ENCODE measurements at regions not wholly inside any gene's neighbourhood (a gene's known extent, or its start where the extent isn't known, plus 50 kb on each side); places are given as distances from the start of the nearest gene placed in this dataset.
"Not testable (repeated sequence)": the region's sequence is repeated elsewhere in the genome, so short reads cannot be mapped to it uniquely, and the experiment has no call there.

- no peak for DNase-seq (ENCODE audit: low read depth in 2 of 2)
These were observed 67.2 kb upstream of the ZNF527 start for GRCh38 chr19:37303591-37304171.

GRCh38 chr19:37304190-37304883 lies 66.6 kb upstream of the ZNF527 start:
- no peak for DNase-seq (ENCODE audit: low read depth in 2 of 2)

GRCh38 chr19:37304884-37305255 lies 66.0 kb upstream of the ZNF527 start:
- no peak for DNase-seq (ENCODE audit: low read depth in 2 of 2)

- DNase-seq (ENCODE audit: low read depth in 2 of 2), result no peak
These were observed 64.4 kb upstream of the ZNF527 start for GRCh38 chr19:37306383-37306963.

GRCh38 chr19:37309834-37310575 lies 60.9 kb upstream of the ZNF527 start:
- DNase-seq (ENCODE audit: low read depth in 2 of 2), result no peak

- DNase-seq (ENCODE audit: low read depth in 2 of 2), result peak in 1 of 2 donors; percentile 25
These were observed 58.2 kb upstream of the ZNF527 start for GRCh38 chr19:37312531-37313334.

GRCh38 chr19:37313335-37313627 lies 57.6 kb upstream of the ZNF527 start:
- no peak for DNase-seq (ENCODE audit: low read depth in 2 of 2)

- peak; percentile 86 for DNase-seq (ENCODE audit: low read depth in 2 of 2)
These were observed 53.3 kb upstream of the ZNF527 start for GRCh38 chr19:37317403-37318209.

GRCh38 chr19:37320988-37321387 lies 49.9 kb upstream of the ZNF527 start:
- DNase-seq (ENCODE audit: low read depth in 2 of 2), result not testable (repeated sequence)

Data from activated CD8-positive, alpha-beta memory T cell treated with anti-CD3 and anti-CD28 coated beads for 4 hours (primary cell).